KMS-11 (cell line): ENCODE measurements at regions not wholly inside any gene's neighbourhood (a gene's known extent, or its start where the extent isn't known, plus 50 kb on each side); places are given as distances from the start of the nearest gene placed in this dataset.

Source experiments
- H2AFZ ChIP-seq: fragments of 200-600 bp; sonication (generic); 2 replicates; pipeline ENCODE4 v1.6.1; 2016; ENCODE audit warnings: antibody characterized with exemption, mixed run types, low read depth
- H3K27ac ChIP-seq: fragments of 200-600 bp; sonication (generic); 2 replicates; pipeline ENCODE4 v1.6.1; 2016; ENCODE audit warnings: mild to moderate bottlenecking, mixed run types
- H3K27me3 ChIP-seq: fragments of 200-600 bp; sonication (generic); 2 replicates; pipeline ENCODE4 v1.6.1; 2017; ENCODE audit warnings: mild to moderate bottlenecking, low read depth, mixed run types, moderate library complexity; ENCODE audit not compliant: insufficient read depth
- H3K36me3 ChIP-seq: fragments of 200-600 bp; sonication (generic); 2 replicates; pipeline ENCODE4 v1.6.1; 2017; ENCODE audit warnings: mild to moderate bottlenecking, mixed run types; ENCODE audit not compliant: insufficient read depth
- H3K4me1 ChIP-seq: fragments of 200-600 bp; sonication (generic); 2 replicates; pipeline ENCODE4 v1.6.1; 2016; ENCODE audit warnings: mild to moderate bottlenecking, low read depth, mixed run types; ENCODE audit not compliant: poor library complexity, severe bottlenecking
- H3K4me2 ChIP-seq: fragments of 200-600 bp; sonication (generic); 2 replicates; pipeline ENCODE4 v1.7.0; 2016; ENCODE audit warnings: mild to moderate bottlenecking, mixed run types
- H3K4me3 ChIP-seq: fragments of 200-600 bp; sonication (generic); IDR thresholded peaks from 2 replicates; pipeline ENCODE4 v1.6.1; 2017; ENCODE audit warnings: low read depth, low read length, mixed read lengths; ENCODE audit not compliant: insufficient read depth
- H3K79me2 ChIP-seq: fragments of 200-600 bp; sonication (generic); 2 replicates; pipeline ENCODE4 v1.6.1; 2016; ENCODE audit warnings: low read depth, mixed run types; ENCODE audit not compliant: insufficient read depth
- H3K9ac ChIP-seq: fragments of 200-600 bp; sonication (generic); 2 replicates; pipeline ENCODE4 v1.6.1; 2016; ENCODE audit warnings: mild to moderate bottlenecking, mixed run types
- H4K20me1 ChIP-seq: fragments of 200-600 bp; sonication (generic); 2 replicates; pipeline ENCODE4 v1.6.1; 2016; ENCODE audit warnings: mild to moderate bottlenecking, mixed run types; ENCODE audit not compliant: insufficient read depth
- CTCF ChIP-seq: fragments of 200-600 bp; sonication (generic); conservative IDR thresholded peaks from 2 replicates; pipeline ENCODE4 v1.6.1; 2017; ENCODE audit warnings: low read depth, mild to moderate bottlenecking, antibody characterized with exemption, low read length, moderate library complexity, mixed read lengths

GRCh38 chr1:106134561-106134960 lies 921.9 kb upstream of the PRMT6 start:
- no peak overlapping the region for H3K4me2 ChIP-seq
- H3K27me3 ChIP-seq, result no peaks in the 10 kb centered on the region
- TF ChIP-seq CTCF, result no peak
- H3K36me3 ChIP-seq, result no peaks in the 10 kb centered on the region
- no peaks in the 10 kb centered on the region for H3K4me1 ChIP-seq
- H4K20me1 ChIP-seq, result no peaks in the 10 kb centered on the region
- no peak overlapping the region for H3K27ac ChIP-seq
- H3K4me3 ChIP-seq, result no peak overlapping the region
- H2AFZ ChIP-seq, result no peak overlapping the region
- no peak overlapping the region for H3K9ac ChIP-seq
- no peaks in the 10 kb centered on the region for H3K79me2 ChIP-seq

GRCh38 chr1:106173101-106173500 lies 883.4 kb upstream of the PRMT6 start:
- Histone ChIP-seq H3K9ac (no peak overlapping the region), H3K79me2 (no peaks in the 10 kb centered on the region), H3K4me1 (no peaks in the 10 kb centered on the region), H3K4me2 (no peak overlapping the region), H3K27me3 (no peaks in the 10 kb centered on the region), H4K20me1 (no peaks in the 10 kb centered on the region), H3K36me3 (no peaks in the 10 kb centered on the region), H2AFZ (no peak overlapping the region), H3K27ac (no peak overlapping the region), H3K4me3 (no peak overlapping the region)
- TF ChIP-seq CTCF, result no peak

- no peaks in the 10 kb centered on the region for H3K79me2 ChIP-seq
Measured at GRCh38 chr1:106178791-106179190, 877.7 kb upstream of the PRMT6 start.

GRCh38 chr1:106181866-106182265 lies 874.6 kb upstream of the PRMT6 start:
- Histone ChIP-seq H3K4me1 (no peaks in the 10 kb centered on the region), H3K36me3 (no peaks in the 10 kb centered on the region), H3K9ac (no peak overlapping the region), H2AFZ (no peak overlapping the region), H3K27ac (no peak overlapping the region), H3K4me3 (no peak overlapping the region), H3K4me2 (no peak overlapping the region), H4K20me1 (no peaks in the 10 kb centered on the region), H3K79me2 (no peaks in the 10 kb centered on the region), H3K27me3 (no peaks in the 10 kb centered on the region)
- TF ChIP-seq CTCF, result no peak

More at GRCh38 chr1:106178791-106179190, 877.7 kb upstream of the PRMT6 start:
- Histone ChIP-seq H3K4me3 (no peak overlapping the region), H3K4me1 (no peaks in the 10 kb centered on the region), H4K20me1 (no peaks in the 10 kb centered on the region), H3K36me3 (no peaks in the 10 kb centered on the region), H3K27me3 (no peaks in the 10 kb centered on the region), H3K9ac (no peak overlapping the region), H3K4me2 (no peak overlapping the region), H2AFZ (no peak overlapping the region), H3K27ac (no peak overlapping the region)
- no peak for TF ChIP-seq CTCF
